Astrocyte of the hippocampus (primary cell): ENCODE measurements at regions not wholly inside any gene's neighbourhood (a gene's known extent, or its start where the extent isn't known, plus 50 kb on each side); places are given as distances from the start of the nearest gene placed in this dataset.
"Not testable (repeated sequence)": the region's sequence is repeated elsewhere in the genome, so short reads cannot be mapped to it uniquely, and the experiment has no call there.

Experiments used
- DNase-seq: peaks from one replicate; pipeline ENCODE4 v3.0.0; 2011; ENCODE audit warnings: low read depth, low spot score

DNA sequence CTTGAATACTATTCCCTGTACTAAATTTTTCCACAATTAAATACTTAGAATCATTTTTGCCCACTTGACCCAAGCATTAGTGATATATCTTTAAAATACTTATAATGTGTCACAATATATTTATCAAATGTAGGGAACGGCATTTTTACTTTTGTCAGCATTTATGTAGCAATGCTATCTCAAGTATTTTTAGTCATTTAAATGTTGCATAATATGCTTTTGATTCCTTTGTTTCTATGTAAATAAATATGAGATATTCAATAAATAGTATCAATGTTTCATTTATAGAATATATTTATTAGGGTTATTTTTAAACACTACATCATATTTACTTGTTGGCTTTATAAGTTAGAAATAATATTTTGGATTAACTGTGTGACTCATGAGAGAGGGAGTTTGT lies 199.7 kb upstream of the WSB1 start:
- DNase-seq: not testable (repeated sequence)

- DNase-seq: not testable (repeated sequence)
These were observed 198.1 kb upstream of the WSB1 start for GRCh38 chr17:27095821-27096220.

DNA sequence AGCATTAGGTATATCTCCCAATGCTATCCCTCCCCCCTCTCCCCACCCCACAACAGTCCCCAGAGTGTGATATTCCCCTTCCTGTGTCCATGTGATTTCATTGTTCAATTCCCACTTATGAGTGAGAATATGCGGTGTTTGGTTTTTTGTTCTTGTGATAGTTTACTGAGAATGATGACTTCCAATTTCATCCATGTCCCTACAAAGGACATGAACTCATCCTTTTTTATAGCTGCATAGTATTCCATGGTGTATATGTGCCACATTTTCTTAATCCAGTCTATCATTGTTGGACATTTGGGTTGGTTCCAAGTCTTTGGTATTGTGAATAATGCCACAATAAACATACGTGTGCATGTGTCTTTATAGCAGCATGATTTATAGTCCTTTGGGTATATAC lies 194.6 kb upstream of the WSB1 start:
- not testable (repeated sequence) for DNase-seq

GRCh38 chr17:27104605-27105221 lies 189.2 kb upstream of the WSB1 start:
- not testable (repeated sequence) for DNase-seq

GRCh38 chr17:27105636-27106035 lies 188.3 kb upstream of the WSB1 start:
- no peak for DNase-seq

DNA sequence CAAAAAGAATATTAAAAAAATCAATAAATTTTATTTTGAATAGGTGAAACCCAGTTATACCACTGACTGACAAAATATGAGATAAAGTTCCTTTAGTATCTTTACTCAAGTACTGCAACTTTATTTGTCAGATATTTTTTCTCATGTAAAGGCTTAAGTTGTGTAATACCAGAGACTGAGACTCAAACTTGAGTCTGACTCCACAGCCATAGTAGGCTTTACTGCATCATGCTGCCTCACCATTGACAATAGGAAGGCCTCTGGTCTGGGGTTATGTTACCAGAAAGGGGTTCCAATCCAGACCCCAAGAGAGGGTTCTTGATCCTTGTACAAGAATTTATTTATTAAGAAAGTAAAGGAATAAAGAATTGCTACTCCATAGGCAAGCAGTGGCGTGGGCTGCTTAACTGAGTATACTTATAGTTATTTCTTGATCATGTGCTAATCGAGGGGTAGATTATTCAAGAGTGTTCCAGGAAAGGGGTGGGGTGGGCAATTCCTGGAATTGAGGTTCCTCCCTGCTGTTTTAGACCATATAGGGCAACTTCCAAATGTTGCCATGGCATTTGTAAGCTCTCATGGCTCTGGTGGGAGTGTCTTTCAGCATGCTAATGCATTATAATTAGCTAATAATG lies 187.4 kb upstream of the WSB1 start:
- no peak for DNase-seq

DNA sequence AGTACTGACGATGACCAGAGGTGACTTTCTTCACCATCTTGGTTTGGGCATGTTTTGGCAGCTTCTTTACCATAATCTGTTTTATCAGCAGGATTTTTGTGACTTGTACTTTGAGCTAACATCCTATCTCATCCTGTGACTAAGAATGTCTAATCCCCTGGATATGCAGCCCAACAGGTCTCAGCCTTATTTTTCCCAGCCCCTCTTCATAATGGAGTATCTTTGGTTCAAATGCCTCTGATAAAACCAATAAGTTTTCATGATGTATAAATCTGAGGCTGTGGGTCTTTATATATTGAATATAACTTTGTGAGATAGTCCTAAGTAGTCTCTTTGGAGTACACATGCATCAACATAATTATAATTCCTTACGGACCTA lies 186.9 kb upstream of the WSB1 start:
- DNase-seq: no peak

- DNase-seq: not testable (repeated sequence)
These were observed 186.3 kb upstream of the WSB1 start for GRCh38 chr17:27107386-27108328.

DNA sequence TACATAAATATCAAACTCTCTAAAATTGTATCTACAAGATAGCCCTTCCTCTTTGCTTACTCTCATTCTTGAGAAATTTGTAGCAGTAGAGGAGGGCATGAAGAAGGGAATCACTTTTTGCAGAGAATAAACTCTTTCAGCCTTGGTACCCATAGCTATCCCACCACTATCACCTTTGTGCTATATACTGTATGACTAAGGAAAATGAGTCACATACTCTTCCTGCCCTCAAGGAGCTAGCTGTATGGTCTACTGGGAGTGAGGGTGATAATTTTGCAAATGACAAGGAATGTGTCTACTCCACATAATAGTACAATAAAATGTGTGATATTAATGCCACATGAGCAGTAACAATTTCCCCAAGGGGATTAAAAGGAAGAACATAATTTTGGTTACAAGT lies 184.6 kb upstream of the WSB1 start:
- DNase-seq: no peak

GRCh38 chr17:27153005-27153404 lies 140.9 kb upstream of the WSB1 start:
- DNase-seq: no peak

GRCh38 chr17:27155866-27156265 lies 138.0 kb upstream of the WSB1 start:
- no peak for DNase-seq

DNA sequence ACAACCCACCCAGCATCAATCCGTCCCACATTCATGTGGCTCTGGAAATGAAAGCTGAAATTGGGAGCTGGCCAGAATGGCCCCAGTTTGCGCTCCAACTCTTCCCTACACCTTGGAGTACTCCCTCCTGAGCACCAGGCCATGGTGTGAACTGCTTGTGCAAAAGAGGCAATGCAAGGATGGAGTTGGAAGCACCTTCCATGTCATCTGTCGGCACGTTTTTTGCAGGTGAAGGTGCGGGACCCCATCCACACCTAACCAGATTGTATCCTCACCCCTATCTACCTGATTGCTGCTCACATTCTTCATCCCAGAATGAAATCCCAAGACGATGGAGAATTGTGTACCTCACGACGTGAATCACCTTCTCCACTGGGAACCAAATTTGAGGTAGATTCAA lies 136.6 kb upstream of the WSB1 start:
- DNase-seq: no peak

DNA sequence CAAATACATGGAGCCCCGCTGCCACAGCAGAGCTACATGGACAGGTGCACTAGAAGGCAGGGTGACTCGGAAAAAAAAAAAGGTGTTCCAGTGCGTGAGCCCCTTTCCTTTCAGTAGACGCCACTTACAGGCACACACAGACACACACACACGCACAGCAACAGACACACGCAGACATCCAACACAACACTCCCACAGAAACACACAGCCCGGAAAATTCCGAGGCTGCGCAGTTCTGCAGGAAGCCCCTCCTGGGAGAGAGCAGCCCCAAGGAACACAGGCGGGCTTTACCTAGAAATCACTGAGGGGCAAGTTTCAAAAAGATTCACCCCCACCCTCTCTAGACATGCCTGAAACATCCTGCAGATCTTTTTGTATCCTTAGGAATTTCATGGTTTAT lies 136.0 kb upstream of the WSB1 start:
- no peak for DNase-seq

- no peak for DNase-seq
These were observed 135.5 kb upstream of the WSB1 start for GRCh38 chr17:27158382-27158781.

DNA sequence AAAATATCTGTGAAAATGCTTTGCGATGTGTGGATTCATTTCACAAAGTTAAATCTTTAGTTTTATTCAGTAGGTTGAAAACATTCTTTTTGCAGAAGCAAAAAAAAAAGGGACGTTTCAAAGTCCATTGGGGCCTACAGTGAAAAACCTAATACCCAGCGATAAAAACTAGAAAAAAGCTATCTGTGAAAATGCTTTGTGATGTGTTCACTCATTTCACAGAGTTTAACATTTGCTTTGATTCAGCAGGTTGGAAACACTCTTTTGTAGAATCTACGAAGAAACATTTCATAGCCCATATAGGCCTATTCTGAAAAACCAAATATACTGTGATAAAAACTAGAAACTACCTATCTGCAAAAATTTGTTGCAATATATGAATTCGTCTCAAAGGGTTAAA lies 113.6 kb upstream of the WSB1 start:
- no peak for DNase-seq

- not testable (repeated sequence) for DNase-seq
These were observed 112.5 kb upstream of the WSB1 start for GRCh38 chr17:27181379-27181925.

DNA sequence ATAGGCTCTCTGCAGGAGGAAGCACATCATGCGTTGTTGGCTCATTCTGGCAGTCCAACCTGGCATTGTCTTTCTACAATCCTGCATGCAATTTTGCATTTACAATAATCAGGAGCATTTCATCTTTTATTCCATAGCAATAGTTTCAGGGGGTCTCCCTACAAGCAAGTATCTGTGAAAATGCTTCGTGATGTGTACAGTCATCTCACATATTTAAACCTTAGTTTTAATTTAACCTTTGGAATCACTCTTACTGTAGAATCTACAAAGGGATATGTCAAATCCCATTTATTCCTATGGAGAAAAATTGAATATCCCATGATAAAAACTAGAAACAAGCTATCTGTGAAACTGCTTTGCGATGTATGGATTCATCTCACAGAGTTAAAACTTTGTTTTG lies 112.0 kb upstream of the WSB1 start:
- no peak for DNase-seq

- not testable (repeated sequence) for DNase-seq
These were observed 96.4 kb upstream of the WSB1 start for GRCh38 chr17:27197505-27197904.

GRCh38 chr17:27199948-27200347 lies 94.0 kb upstream of the WSB1 start:
- DNase-seq: no peak

DNA sequence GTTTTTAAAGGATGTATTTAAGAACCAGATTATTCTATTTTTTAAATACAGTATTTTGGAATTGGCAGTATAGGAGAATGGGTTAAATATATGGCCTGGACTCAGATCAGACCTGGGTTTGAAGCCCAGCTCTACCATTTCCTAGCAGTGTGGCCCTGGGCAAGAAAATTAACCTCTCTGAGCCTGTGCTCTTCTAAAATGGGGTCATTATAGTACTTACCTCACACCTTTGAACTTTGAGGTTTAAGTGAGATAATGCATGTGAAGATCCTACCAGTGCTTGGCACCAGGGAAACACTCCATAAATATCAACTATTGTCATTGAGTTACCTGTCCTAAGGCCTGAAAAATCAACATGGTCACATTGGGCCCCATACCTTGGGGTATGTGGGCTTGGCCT lies 93.4 kb upstream of the WSB1 start:
- no peak for DNase-seq

GRCh38 chr17:27203241-27203640 lies 90.7 kb upstream of the WSB1 start:
- no peak for DNase-seq

DNA sequence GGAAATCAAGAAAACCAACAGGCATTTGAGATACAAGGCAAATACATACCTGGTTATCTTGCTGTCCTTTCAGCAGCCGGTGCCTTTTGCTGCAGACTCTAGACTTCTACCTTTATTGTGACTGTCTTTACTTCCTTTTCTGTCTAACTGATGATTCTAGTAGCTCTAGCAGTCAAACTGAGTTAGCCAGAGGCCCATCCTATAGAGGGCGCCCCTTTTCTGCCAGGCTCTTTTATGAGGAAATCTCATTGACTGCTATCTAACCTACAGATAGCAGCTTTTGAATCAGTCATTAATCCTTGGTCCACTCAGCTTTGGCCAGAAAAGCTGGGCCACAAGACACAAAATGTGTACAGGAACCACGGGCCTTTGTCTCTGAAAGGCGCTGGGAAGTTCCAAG lies 87.5 kb upstream of the WSB1 start:
- DNase-seq: no peak
